Coronary artery (tissue), 2 donors: ENCODE measurements at regions not wholly inside any gene's neighbourhood (a gene's known extent, or its start where the extent isn't known, plus 50 kb on each side); places are given as distances from the start of the nearest gene placed in this dataset.

Experiments used
- DNase-seq: peaks from one replicate; pipeline ENCODE4 v3.0.0-alpha.2; 2017; ENCODE audit warnings: low spot score
- H3K27ac ChIP-seq, 2 donors: fragments of 200-600 bp; sonication (generic); one replicate each; pipeline ENCODE4 v1.5.1; 2016 to 2019
- H3K4me3 ChIP-seq: fragments of 200-600 bp; sonication (generic); 2 replicates; pipeline ENCODE4 v1.5.1; 2016; ENCODE audit warnings: mild to moderate bottlenecking, moderate library complexity
- TF ChIP-seq, protein P1 (sequence below): fragments of 200-600 bp; sonication (generic); IDR thresholded peaks from one replicate; pipeline ENCODE4 v1.5.1; 2019; ENCODE audit warnings: antibody characterized with exemption

DNA sequence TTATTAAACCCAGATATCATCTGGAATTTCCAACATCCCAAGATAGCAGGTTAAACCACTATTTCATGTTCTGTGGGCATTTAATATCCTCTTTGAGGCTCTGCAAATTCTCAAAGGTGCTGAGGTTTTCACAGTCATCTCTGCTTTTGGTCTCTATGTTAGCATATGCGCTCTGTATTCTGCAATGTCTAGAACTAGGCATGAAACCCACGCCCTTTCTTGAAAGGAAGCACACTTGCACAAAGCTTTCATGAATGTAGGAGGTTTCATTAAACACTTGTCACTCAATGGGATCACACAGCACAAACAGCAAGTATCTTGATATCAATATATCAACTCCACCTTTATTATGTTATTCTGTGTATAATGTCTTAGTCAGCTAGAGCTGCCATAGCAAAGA is 172.0 kb upstream of the USP24 start:
- TF ChIP-seq, protein P1, sequence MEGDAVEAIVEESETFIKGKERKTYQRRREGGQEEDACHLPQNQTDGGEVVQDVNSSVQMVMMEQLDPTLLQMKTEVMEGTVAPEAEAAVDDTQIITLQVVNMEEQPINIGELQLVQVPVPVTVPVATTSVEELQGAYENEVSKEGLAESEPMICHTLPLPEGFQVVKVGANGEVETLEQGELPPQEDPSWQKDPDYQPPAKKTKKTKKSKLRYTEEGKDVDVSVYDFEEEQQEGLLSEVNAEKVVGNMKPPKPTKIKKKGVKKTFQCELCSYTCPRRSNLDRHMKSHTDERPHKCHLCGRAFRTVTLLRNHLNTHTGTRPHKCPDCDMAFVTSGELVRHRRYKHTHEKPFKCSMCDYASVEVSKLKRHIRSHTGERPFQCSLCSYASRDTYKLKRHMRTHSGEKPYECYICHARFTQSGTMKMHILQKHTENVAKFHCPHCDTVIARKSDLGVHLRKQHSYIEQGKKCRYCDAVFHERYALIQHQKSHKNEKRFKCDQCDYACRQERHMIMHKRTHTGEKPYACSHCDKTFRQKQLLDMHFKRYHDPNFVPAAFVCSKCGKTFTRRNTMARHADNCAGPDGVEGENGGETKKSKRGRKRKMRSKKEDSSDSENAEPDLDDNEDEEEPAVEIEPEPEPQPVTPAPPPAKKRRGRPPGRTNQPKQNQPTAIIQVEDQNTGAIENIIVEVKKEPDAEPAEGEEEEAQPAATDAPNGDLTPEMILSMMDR: no peak
- DNase-seq: no peak
- no peak overlapping the region for H3K27ac ChIP-seq
- no peak overlapping the region for H3K4me3 ChIP-seq

DNA sequence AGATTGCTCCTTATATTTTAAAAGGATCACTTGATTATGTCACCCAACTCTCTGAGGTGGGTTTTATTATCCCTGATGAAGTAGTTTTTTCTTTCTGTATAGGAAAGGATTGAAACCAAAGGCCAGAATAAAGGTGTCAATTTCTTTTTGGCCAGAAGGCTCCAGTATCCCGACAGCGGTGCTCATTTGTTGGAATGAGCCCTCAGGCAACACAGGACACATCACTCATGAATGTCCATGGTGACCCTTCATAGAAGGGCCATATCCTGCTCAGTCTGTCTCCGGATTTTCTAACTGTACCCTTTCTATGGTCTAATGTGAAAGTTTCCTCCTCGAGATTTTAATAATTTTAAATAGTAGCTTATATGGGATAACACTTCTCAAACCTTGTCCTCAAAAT is 171.3 kb upstream of the USP24 start:
- H3K27ac ChIP-seq: no peak overlapping the region
- DNase-seq: no peak
- no peak overlapping the region for H3K4me3 ChIP-seq
- TF ChIP-seq, protein P1: no peak

DNA sequence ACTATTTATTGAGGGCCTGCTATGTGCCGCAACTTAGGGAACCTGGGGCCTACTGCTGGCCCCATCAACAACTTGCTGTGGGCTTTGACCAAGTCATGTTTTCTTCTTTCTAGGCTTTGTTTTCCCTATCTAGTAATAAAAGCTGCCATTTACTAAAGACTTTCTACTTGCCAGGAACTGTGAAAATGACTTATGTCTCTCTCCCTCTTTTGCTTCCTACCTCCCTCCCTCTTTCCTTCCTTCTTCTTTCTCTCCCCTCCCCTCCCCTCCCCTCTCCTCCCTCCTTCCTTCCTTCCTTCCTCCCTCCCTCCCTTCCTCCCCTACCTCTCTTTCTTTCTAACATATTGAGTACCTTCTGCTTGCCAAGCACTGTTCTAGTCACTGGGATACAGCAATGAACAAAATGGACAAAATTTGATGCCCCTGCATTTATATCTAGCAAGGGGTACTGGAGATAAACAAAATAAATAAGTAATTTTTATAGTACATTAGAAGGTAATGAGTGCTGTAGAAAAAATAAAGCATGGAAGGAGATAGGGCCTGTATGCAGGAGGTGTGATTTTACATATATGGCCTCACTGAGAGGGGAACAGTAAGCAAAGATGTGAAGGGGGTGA is 170.3 kb upstream of the USP24 start:
- no peak overlapping the region for H3K4me3 ChIP-seq
- H3K27ac ChIP-seq: no peak overlapping the region
- TF ChIP-seq, protein P1: no peak
- no peak for DNase-seq

DNA sequence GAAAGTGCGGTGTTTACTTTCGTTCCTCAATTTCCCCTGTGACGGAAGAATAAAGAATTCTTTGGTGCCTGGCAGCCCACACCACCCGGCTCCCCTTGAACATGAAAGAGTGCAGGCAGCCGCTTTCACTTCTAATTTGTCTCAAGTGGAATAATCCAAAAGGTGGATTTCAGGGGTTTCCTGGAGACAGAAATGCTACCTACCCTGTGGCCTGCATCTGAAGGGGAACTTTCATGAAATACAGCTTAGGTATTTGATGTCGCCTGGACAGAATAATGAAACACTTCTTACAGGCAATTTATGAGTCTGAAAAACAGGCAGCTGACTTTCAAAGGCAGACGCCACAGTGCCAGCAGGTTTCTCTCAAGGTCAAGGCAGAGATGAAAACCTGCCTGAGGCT is 169.5 kb upstream of the USP24 start:
- DNase-seq: no peak
- no peak overlapping the region for H3K27ac ChIP-seq
- H3K4me3 ChIP-seq: no peak overlapping the region
- TF ChIP-seq, protein P1: no peak

DNA sequence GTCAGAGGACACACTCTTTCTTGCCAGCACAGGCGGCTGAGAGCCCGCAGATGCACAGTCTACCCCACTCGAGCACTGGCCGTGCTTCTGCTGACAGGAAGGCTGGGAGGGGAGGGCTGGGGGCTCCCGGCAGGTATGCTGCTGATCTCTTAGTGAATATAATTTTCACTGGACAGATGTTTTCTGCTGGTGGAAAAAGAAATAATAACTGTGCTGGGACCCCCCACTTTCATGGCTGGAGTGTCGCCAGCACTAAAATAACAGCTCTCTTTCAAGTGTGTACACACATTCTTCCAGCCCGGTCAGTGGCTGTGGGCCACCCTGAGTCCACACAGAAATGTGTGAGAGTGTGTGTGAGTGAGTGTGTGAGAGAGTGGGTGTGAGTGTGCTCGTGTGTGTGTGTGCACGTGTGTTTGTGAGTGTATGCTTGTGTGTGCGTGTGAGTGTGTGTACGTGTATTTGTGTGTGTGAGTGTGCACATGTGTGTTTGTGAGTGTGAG is 167.7 kb upstream of the USP24 start:
- DNase-seq: no peak
- Histone ChIP-seq H3K4me3 (no peak overlapping the region), H3K27ac (no peak overlapping the region)
- TF ChIP-seq, protein P1: no peak

DNA sequence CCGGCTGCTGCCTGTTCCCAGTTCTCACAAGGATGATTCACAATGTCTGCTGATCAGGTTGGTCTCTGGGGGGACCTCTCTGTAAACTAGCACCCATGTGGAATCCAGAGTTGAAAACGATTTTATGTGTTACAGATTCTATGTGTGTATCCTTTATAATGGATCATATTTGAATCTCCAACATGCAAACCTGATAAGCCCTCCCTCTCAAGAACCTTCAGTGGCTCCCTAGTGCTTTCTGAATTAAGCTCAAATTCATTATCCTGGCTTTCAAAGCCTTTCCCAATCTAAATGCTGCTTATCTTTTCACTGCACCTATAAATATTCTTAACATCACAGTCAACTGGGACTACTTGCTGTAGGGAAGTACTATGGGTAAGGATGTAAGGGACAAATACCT is 166.8 kb upstream of the USP24 start:
- Histone ChIP-seq H3K4me3 (no peak overlapping the region), H3K27ac (no peak overlapping the region)
- DNase-seq: no peak
- TF ChIP-seq, protein P1: no peak

DNA sequence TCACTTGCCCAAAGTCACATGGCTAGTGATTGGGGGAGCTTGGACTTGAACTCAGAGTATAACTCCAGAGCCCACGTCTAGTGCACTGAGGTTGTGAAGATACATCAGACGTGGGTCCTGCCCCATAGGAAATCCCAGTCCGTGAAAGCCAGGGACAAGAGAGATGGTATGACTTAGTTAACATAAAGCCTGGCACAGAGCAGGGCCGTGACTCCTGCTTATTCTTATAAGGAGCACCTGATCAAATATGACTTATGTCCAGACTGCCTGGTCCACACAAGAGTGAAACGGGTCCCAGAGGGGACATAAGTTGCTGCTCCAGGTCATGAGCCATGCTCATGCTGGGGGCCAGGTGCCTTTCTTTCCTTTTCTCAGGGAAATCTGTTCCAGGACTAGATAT is 166.3 kb upstream of the USP24 start:
- Histone ChIP-seq H3K4me3 (no peak overlapping the region), H3K27ac (no peak overlapping the region)
- no peak for DNase-seq
- TF ChIP-seq, protein P1: no peak
